ENCODE measurements at regions not wholly inside any gene's neighbourhood (a gene's known extent, or its start where the extent isn't known, plus 50 kb on each side); places are given as distances from the start of the nearest gene placed in this dataset.

- no peaks in the 10 kb centered on the region for H3K4me1 ChIP-seq (ENCODE audit: control insufficient read depth in 1 of 2, insufficient read depth in 2 of 2, low read depth in 1 of 2, low read length in 1 of 2)
- no peaks in the 10 kb centered on the region for H3K9me2 ChIP-seq
- H3K79me2 ChIP-seq (ENCODE audit: insufficient read depth): no peaks in the 10 kb centered on the region
- H2AFZ ChIP-seq (ENCODE audit: low read depth): no peak overlapping the region
- TF ChIP-seq PBX3 (IDR thresholded peaks at IDR 0.05): no peak
- TF ChIP-seq TAF1 (IDR thresholded peaks at IDR 0.05; ENCODE audit: borderline replicate concordance, low read depth, low read length): no peak
- TF ChIP-seq REST (IDR thresholded peaks at IDR 0.05; ENCODE audit: low read depth, low read length): no peak
- no peak for TF ChIP-seq TCF12 (IDR thresholded peaks at IDR 0.05)
- TF ChIP-seq NRF1 (IDR thresholded peaks at IDR 0.05; ENCODE audit: low read depth, low read length): no peak
- TF ChIP-seq MAX (IDR thresholded peaks at IDR 0.05; ENCODE audit: low read depth): no peak
- no peak for TF ChIP-seq RAD21 (IDR thresholded peaks at IDR 0.05; ENCODE audit: low read length)
- TF ChIP-seq GABPA (IDR thresholded peaks at IDR 0.05; ENCODE audit: low read depth): no peak
- TF ChIP-seq MEF2A (IDR thresholded peaks at IDR 0.05; ENCODE audit: borderline replicate concordance, low read depth): no peak
- no peak for TF ChIP-seq RXRA (IDR thresholded peaks at IDR 0.05; ENCODE audit: borderline replicate concordance, low read depth)
- no peak for TF ChIP-seq USF2 (IDR thresholded peaks at IDR 0.05; ENCODE audit: borderline replicate concordance, low read depth, low read length)
- no peak for TF ChIP-seq YY1 (IDR thresholded peaks at IDR 0.05; ENCODE audit: low read depth)
- DNase-seq: no peak
- no peak overlapping the region; a peak in 1 of 4 replicates for H3K27ac ChIP-seq (ENCODE audit: low read depth in 2 of 2, low read length in 1 of 2)
- ChIA-PET POLR2A (no interaction called here), CTCF (interaction anchor here (1.5 kb wide), 1 partner anchor 12 kb away, joined by 3 read pairs; no protein-coding TSS in a partner anchor)
- H3K9me3 ChIP-seq: no peaks in the 10 kb centered on the region
- H3K4me3 ChIP-seq (ENCODE audit: low read depth in 2 of 2, low read length in 1 of 2): no peak overlapping the region
- no peak overlapping the region for H3K4me2 ChIP-seq
- WGBS (ENCODE audit: low lambda C conversion rate): 46% methylated on average over 7 of the region's 7 CpGs
- H4K20me1 ChIP-seq (ENCODE audit: insufficient read depth): no peaks in the 10 kb centered on the region
- peaks cover 5% of the 10 kb centered on the region for H3F3A ChIP-seq (replicated peaks; ENCODE audit: insufficient read depth)
- no peaks in the 10 kb centered on the region for H3K36me3 ChIP-seq (replicated peaks in 1 of 2; ENCODE audit: control insufficient read depth in 1 of 2, insufficient read depth in 2 of 2, low read length in 1 of 2)
- H3K9ac ChIP-seq: no peak overlapping the region
- H3K27me3 ChIP-seq (ENCODE audit: insufficient read depth): no peaks in the 10 kb centered on the region
These were observed 279.8 kb upstream of the ZNF32 start for GRCh38 chr10:43928425-43928968.
